DND-41 (cell line): ENCODE measurements at regions not wholly inside any gene's neighbourhood (a gene's known extent, or its start where the extent isn't known, plus 50 kb on each side); places are given as distances from the start of the nearest gene placed in this dataset.

Source experiments
- ATAC-seq: fragments of 200-7000 bp; cut with Tn5 transposase; 3 replicates; pipeline ENCODE4 v1.9.1; 2021; ENCODE audit warnings: low read depth; ENCODE audit not compliant: insufficient read depth
- DNase-seq: peaks from one replicate; pipeline ENCODE4 v3.0.0-alpha.2; 2020
- H2AFZ ChIP-seq: 2 replicates; pipeline ENCODE4 v1.6.0; 2012; ENCODE audit warnings: low read depth, low read length
- H3K27ac ChIP-seq: 2 replicates; pipeline ENCODE4 v1.5.1; 2012; ENCODE audit warnings: low read length, inconsistent platforms
- H3K27me3 ChIP-seq: fragments of 200-600 bp; sonication (generic); 2 replicates; pipeline ENCODE4 v1.6.0; 2012; ENCODE audit warnings: low read length, mild to moderate bottlenecking, inconsistent platforms; ENCODE audit not compliant: insufficient read depth, poor library complexity
- H3K36me3 ChIP-seq: 2 replicates; pipeline ENCODE4 v1.5.1; 2012; ENCODE audit warnings: low read length, inconsistent platforms; ENCODE audit not compliant: insufficient read depth
- H3K4me1 ChIP-seq: 2 replicates; pipeline ENCODE4 v1.5.1; 2012; ENCODE audit warnings: mild to moderate bottlenecking, low read length; ENCODE audit not compliant: insufficient read depth
- H3K4me2 ChIP-seq: 2 replicates; pipeline ENCODE4 v1.6.0; 2012; ENCODE audit warnings: mild to moderate bottlenecking, moderate library complexity, low read length, inconsistent platforms; ENCODE audit not compliant: insufficient read depth
- H3K4me3 ChIP-seq, 2 experiments: fragments of 200-600 bp in 1 of 2; shearing (Covaris generic) in 1 of 2; 2 replicates each; pipeline ENCODE4 v1.5.1; 2012 to 2016; ENCODE audit warnings: inconsistent platforms in 2 of 2, low read length in 2 of 2, mild to moderate bottlenecking in 2 of 2, low read depth in 1 of 2, moderate library complexity in 1 of 2
- H3K79me2 ChIP-seq: 2 replicates; pipeline ENCODE4 v1.6.0; 2012; ENCODE audit warnings: low read length, inconsistent platforms; ENCODE audit not compliant: insufficient read depth
- H3K9ac ChIP-seq: 2 replicates; pipeline ENCODE4 v1.6.0; 2012; ENCODE audit warnings: low read depth, mild to moderate bottlenecking, inconsistent platforms, low read length, moderate library complexity
- H3K9me3 ChIP-seq: 2 replicates; pipeline ENCODE4 v1.5.1; 2012; ENCODE audit warnings: low read length, moderate library complexity, mild to moderate bottlenecking, inconsistent platforms; ENCODE audit not compliant: insufficient read depth, severe bottlenecking
- H4K20me1 ChIP-seq: 2 replicates; pipeline ENCODE4 v1.6.0; 2012; ENCODE audit warnings: low read length; ENCODE audit not compliant: insufficient read depth
- EZH2 ChIP-seq: IDR thresholded peaks from 3 replicates; pipeline ENCODE4 v1.6.1; 2012; ENCODE audit warnings: borderline replicate concordance, low read depth, mild to moderate bottlenecking, moderate library complexity, low read length, inconsistent platforms; ENCODE audit not compliant: severe bottlenecking
- TF ChIP-seq, protein P1 (sequence below): IDR thresholded peaks from 2 replicates; pipeline ENCODE4 v1.5.1; 2012; ENCODE audit warnings: borderline replicate concordance, low read length, moderate library complexity, mild to moderate bottlenecking; ENCODE audit not compliant: poor library complexity, severe bottlenecking; ENCODE audit errors: extremely low read depth

- Histone ChIP-seq H3K4me2 (no peak overlapping the region), H3K9ac (no peak overlapping the region), H2AFZ (no peak overlapping the region), H3K27ac (no peak overlapping the region), H3K4me3 (no peak overlapping the region), H4K20me1 (no peaks in the 10 kb centered on the region), H3K79me2 (no peaks in the 10 kb centered on the region), H3K36me3 (no peaks in the 10 kb centered on the region), H3K27me3 (peaks cover 6% of the 10 kb centered on the region), H3K9me3 (no peaks in the 10 kb centered on the region), H3K4me1 (no peaks in the 10 kb centered on the region)
- DNase-seq (no peak), ATAC-seq (no peak)
- TF ChIP-seq, protein P1, sequence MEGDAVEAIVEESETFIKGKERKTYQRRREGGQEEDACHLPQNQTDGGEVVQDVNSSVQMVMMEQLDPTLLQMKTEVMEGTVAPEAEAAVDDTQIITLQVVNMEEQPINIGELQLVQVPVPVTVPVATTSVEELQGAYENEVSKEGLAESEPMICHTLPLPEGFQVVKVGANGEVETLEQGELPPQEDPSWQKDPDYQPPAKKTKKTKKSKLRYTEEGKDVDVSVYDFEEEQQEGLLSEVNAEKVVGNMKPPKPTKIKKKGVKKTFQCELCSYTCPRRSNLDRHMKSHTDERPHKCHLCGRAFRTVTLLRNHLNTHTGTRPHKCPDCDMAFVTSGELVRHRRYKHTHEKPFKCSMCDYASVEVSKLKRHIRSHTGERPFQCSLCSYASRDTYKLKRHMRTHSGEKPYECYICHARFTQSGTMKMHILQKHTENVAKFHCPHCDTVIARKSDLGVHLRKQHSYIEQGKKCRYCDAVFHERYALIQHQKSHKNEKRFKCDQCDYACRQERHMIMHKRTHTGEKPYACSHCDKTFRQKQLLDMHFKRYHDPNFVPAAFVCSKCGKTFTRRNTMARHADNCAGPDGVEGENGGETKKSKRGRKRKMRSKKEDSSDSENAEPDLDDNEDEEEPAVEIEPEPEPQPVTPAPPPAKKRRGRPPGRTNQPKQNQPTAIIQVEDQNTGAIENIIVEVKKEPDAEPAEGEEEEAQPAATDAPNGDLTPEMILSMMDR = no peak
- TF ChIP-seq EZH2 = no peak
Measured at GRCh38 chr3:9308298-9308990, 54.4 kb upstream of the THUMPD3 start.

DNA sequence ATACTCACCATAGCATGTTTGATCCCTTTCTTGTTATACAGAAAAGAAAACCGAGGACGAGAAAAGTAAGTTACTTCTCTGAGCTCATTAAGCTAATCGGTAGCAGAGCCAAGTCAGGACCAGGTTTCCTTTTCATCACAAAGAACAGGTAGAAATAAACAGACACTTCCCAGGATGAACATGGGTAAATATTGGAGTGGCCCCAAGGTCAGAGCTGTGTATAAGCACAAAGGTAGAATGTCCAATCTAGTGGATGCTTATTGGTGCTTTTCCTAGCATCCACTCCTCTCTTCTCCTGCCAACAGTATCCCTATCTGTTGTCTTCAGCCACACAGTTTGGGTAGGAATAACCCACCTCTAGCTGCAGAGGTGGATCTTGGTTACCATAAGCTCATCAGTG, 52.8 kb upstream of the THUMPD3 start:
- no peak for ATAC-seq
- H3K27ac ChIP-seq = no peak overlapping the region
- H3K27me3 ChIP-seq = peaks cover 7% of the 10 kb centered on the region
- TF ChIP-seq, protein P1 = no peak
- no peak for TF ChIP-seq EZH2
- no peaks in the 10 kb centered on the region for H3K79me2 ChIP-seq
- H2AFZ ChIP-seq = no peak overlapping the region
- no peaks in the 10 kb centered on the region for H3K4me1 ChIP-seq
- H3K9ac ChIP-seq = no peak overlapping the region
- no peak for DNase-seq
- H3K9me3 ChIP-seq = no peaks in the 10 kb centered on the region
- no peak overlapping the region for H3K4me3 ChIP-seq
- H3K4me2 ChIP-seq = no peak overlapping the region
- no peaks in the 10 kb centered on the region for H4K20me1 ChIP-seq
- no peaks in the 10 kb centered on the region for H3K36me3 ChIP-seq

GRCh38 chr3:9311228-9311627, 51.6 kb upstream of the THUMPD3 start:
- no peak for TF ChIP-seq EZH2
- TF ChIP-seq, protein P1 = no peak

More at GRCh38 chr3:9311228-9311627, 51.6 kb upstream of the THUMPD3 start:
- no peak overlapping the region for H3K27ac ChIP-seq
- H3K36me3 ChIP-seq = no peaks in the 10 kb centered on the region
- H4K20me1 ChIP-seq = no peaks in the 10 kb centered on the region
- no peaks in the 10 kb centered on the region for H3K9me3 ChIP-seq
- no peaks in the 10 kb centered on the region for H3K4me1 ChIP-seq
- no peak for ATAC-seq
- peaks cover 12% of the 10 kb centered on the region for H3K27me3 ChIP-seq
- H3K4me2 ChIP-seq = no peak overlapping the region
- no peaks in the 10 kb centered on the region for H3K79me2 ChIP-seq
- no peak overlapping the region for H2AFZ ChIP-seq
- no peak for DNase-seq
- no peak overlapping the region for H3K4me3 ChIP-seq
- H3K9ac ChIP-seq = no peak overlapping the region
